NB4 (cell line): ENCODE measurements at regions not wholly inside any gene's neighbourhood (a gene's known extent, or its start where the extent isn't known, plus 50 kb on each side); places are given as distances from the start of the nearest gene placed in this dataset.

Experiments used
- POLR2A ChIP-seq: IDR thresholded peaks from 2 replicates; pipeline ENCODE4 v1.6.1; 2011; ENCODE audit warnings: mild to moderate bottlenecking; ENCODE audit not compliant: insufficient read length; ENCODE audit errors: extremely low read depth
- TF ChIP-seq, protein P1 (sequence below): IDR thresholded peaks from one replicate; pipeline ENCODE4 v1.5.1; 2012; ENCODE audit warnings: low read depth, low read length
- TF ChIP-seq, protein P2 (sequence below): IDR thresholded peaks from 2 replicates; pipeline ENCODE4 v1.6.1; 2011; ENCODE audit warnings: low read depth, low read length

- TF ChIP-seq, protein P1, sequence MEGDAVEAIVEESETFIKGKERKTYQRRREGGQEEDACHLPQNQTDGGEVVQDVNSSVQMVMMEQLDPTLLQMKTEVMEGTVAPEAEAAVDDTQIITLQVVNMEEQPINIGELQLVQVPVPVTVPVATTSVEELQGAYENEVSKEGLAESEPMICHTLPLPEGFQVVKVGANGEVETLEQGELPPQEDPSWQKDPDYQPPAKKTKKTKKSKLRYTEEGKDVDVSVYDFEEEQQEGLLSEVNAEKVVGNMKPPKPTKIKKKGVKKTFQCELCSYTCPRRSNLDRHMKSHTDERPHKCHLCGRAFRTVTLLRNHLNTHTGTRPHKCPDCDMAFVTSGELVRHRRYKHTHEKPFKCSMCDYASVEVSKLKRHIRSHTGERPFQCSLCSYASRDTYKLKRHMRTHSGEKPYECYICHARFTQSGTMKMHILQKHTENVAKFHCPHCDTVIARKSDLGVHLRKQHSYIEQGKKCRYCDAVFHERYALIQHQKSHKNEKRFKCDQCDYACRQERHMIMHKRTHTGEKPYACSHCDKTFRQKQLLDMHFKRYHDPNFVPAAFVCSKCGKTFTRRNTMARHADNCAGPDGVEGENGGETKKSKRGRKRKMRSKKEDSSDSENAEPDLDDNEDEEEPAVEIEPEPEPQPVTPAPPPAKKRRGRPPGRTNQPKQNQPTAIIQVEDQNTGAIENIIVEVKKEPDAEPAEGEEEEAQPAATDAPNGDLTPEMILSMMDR: no peak
- TF ChIP-seq, protein P2, sequence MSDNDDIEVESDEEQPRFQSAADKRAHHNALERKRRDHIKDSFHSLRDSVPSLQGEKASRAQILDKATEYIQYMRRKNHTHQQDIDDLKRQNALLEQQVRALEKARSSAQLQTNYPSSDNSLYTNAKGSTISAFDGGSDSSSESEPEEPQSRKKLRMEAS: no peak
- no peak for TF ChIP-seq POLR2A
Observed at GRCh38 chr3:194203482-194204041, 67.6 kb downstream of the HES1 start.
